Nephron (organoid): ENCODE measurements at regions not wholly inside any gene's neighbourhood (a gene's known extent, or its start where the extent isn't known, plus 50 kb on each side); places are given as distances from the start of the nearest gene placed in this dataset.
A peak's percentile ranks its signal among the peaks of the same experiment; 100 is the strongest.

Experiments used
- H3K27ac Mint-ChIP-seq, 3 experiments: 2 replicates each; pipeline ENCODE4 v1.8.0; 2020; ENCODE audit warnings: mixed read lengths in 3 of 3, mild to moderate bottlenecking in 2 of 3, moderate library complexity in 1 of 3
- H3K27me3 Mint-ChIP-seq: 2 replicates; pipeline ENCODE4 v1.8.0; 2021; ENCODE audit warnings: low read depth, mild to moderate bottlenecking, moderate library complexity, mixed read lengths
- H3K36me3 Mint-ChIP-seq: 2 replicates; pipeline ENCODE4 v1.8.0; 2020; ENCODE audit warnings: low read depth, mixed read lengths
- H3K4me1 Mint-ChIP-seq: 2 replicates; pipeline ENCODE4 v1.8.0; 2020; ENCODE audit warnings: mixed read lengths
- H3K4me3 Mint-ChIP-seq, 3 experiments: 2 replicates each; pipeline ENCODE4 v1.8.0; 2020; ENCODE audit warnings: mild to moderate bottlenecking in 3 of 3, mixed read lengths in 3 of 3, moderate library complexity in 2 of 3
- H3K9me3 Mint-ChIP-seq: 2 replicates; pipeline ENCODE4 v1.8.0; 2020; ENCODE audit warnings: mixed read lengths
- TF ChIP-seq, protein P1 (sequence below), 3 experiments: fragments of 200-600 bp; sonication (generic); IDR thresholded peaks; one replicate each; pipeline ENCODE4 v1.5.0; 2021; ENCODE audit warnings: antibody characterized with exemption in 3 of 3; ENCODE audit not compliant: unreplicated experiment in 3 of 3

DNA sequence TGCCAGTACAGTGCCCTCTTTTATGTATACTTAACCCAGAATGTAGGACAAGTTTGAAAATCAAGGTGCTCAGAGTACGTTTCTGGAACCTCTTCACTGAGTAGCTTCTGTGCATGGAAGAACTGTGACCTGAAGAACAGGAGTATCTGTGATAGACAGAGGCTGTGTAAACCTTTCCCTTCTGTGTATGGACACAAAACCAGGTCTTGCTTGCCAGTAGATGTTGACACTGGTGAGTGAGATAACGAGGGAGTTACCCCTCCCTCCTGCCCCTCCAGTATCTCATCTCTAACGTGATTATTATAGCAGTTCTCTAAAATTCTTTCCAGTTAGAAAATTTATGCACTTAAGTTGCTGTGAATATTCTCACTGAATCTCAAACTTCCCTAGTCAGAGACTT is 170.8 kb downstream of the RPL10L start:
- Mint-ChIP-seq H3K4me3 (no peak overlapping the region), H3K4me1 (no peaks in the 10 kb centered on the region), H3K9me3 (peaks cover 5% of the 10 kb centered on the region), H3K27ac (no peak overlapping the region), H3K36me3 (no peaks in the 10 kb centered on the region), H3K27me3 (no peaks in the 10 kb centered on the region)
- TF ChIP-seq, protein P1, sequence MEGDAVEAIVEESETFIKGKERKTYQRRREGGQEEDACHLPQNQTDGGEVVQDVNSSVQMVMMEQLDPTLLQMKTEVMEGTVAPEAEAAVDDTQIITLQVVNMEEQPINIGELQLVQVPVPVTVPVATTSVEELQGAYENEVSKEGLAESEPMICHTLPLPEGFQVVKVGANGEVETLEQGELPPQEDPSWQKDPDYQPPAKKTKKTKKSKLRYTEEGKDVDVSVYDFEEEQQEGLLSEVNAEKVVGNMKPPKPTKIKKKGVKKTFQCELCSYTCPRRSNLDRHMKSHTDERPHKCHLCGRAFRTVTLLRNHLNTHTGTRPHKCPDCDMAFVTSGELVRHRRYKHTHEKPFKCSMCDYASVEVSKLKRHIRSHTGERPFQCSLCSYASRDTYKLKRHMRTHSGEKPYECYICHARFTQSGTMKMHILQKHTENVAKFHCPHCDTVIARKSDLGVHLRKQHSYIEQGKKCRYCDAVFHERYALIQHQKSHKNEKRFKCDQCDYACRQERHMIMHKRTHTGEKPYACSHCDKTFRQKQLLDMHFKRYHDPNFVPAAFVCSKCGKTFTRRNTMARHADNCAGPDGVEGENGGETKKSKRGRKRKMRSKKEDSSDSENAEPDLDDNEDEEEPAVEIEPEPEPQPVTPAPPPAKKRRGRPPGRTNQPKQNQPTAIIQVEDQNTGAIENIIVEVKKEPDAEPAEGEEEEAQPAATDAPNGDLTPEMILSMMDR (IDR thresholded peaks at IDR 0.05; ENCODE audit: unreplicated experiment in 3 of 3): no peak

DNA sequence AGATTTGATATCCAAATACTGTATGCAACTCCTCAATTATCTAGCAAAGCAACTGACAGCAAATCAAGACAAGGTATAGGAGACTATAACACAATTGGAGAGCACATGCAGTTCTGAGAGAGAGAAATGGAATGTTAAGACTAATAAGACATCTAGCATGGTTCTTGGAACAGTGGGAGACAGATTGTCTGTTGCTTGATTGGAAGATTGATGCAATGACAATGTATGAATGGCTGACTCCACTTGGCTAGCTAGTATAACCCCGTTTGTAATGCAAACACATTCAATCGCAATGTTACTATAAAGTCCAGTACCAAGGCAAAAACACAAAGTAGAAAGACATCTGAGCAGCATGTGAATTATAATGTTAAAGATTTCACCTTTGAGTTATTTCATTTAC is 179.3 kb downstream of the RPL10L start:
- Mint-ChIP-seq H3K4me3 (no peak overlapping the region), H3K4me1 (no peaks in the 10 kb centered on the region), H3K36me3 (no peaks in the 10 kb centered on the region), H3K27ac (no peak overlapping the region), H3K27me3 (no peaks in the 10 kb centered on the region), H3K9me3 (peaks cover 3% of the 10 kb centered on the region)
- TF ChIP-seq, protein P1 (IDR thresholded peaks at IDR 0.05; ENCODE audit: unreplicated experiment in 3 of 3): no peak

DNA sequence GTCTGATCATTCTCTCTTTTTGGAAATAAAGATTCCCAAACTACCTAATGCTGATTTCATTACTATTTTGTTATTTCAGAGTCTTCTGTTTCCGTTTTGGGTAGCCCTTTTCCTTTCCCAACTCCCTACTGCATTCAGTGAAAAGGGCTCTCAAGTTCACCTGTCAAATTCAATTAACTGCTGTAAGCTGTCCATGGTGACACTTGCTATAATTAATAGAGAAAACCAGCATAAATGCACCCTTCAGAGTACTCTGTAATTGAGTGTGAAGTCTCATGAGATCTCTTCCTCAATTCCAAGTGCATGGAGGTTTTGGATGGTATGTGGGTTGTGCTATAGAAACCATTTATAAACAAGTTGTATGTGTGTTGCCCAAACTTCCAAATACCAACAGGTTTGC is 187.2 kb downstream of the RPL10L start:
- no peaks in the 10 kb centered on the region for H3K4me1 Mint-ChIP-seq

DNA sequence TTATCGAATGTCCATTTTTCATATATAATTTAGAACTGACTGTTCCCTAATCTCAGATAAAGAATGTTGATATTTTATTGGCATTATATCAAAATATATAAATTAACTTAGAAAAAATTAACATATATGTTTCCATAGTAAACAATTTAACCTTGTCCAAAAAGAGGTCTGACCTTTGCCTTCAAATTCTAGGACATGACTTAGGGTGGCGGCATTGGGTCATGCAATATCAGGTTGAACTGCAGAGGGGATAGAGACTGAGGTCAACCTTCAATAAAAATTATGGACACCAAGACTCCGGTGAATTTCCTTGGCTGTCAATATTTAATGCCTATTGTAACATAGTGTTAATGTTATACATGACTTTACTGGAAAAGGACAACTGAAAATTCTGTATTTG is 199.8 kb downstream of the RPL10L start:
- H3K36me3 Mint-ChIP-seq: no peaks in the 10 kb centered on the region
- H3K27ac Mint-ChIP-seq: no peak overlapping the region
- no peaks in the 10 kb centered on the region for H3K4me1 Mint-ChIP-seq
- H3K9me3 Mint-ChIP-seq: no peaks in the 10 kb centered on the region
- H3K27me3 Mint-ChIP-seq: no peaks in the 10 kb centered on the region
- H3K4me3 Mint-ChIP-seq: no peak overlapping the region
- TF ChIP-seq, protein P1 (IDR thresholded peaks at IDR 0.05; ENCODE audit: unreplicated experiment in 3 of 3): no peak

More for the DNA sequence above, 187.2 kb downstream of the RPL10L start:
- Mint-ChIP-seq H3K36me3 (peaks cover 4% of the 10 kb centered on the region), H3K9me3 (peaks cover 11% of the 10 kb centered on the region), H3K27ac (no peak overlapping the region), H3K27me3 (no peaks in the 10 kb centered on the region), H3K4me3 (no peak overlapping the region)
- TF ChIP-seq, protein P1 (IDR thresholded peaks at IDR 0.05; ENCODE audit: unreplicated experiment in 3 of 3): no peak

DNA sequence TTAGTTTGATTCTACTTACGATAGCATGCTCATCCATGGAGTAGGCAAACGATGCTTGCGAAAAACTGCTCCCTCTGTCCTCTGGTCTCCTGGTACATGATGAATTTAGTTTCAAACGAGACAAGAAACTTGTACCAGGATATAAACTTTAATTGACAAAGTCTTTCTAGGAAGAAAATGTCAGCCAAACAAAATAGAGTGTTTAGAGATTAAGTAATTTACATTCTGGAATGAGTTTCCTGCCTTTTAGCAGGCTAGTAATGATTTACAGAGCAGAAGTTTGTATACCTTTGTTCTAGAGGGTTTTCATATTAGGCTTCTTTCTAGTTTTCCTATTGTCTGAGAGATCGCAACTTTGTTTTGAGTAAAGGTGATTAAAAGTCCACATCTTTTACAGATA is 206.9 kb downstream of the RPL10L start:
- peaks cover 24% of the 10 kb centered on the region for H3K9me3 Mint-ChIP-seq
- peaks cover 4% of the 10 kb centered on the region for H3K4me1 Mint-ChIP-seq
- no peak overlapping the region for H3K4me3 Mint-ChIP-seq
- H3K36me3 Mint-ChIP-seq: no peaks in the 10 kb centered on the region
- TF ChIP-seq, protein P1 (IDR thresholded peaks at IDR 0.05; ENCODE audit: unreplicated experiment in 3 of 3): no peak
- H3K27me3 Mint-ChIP-seq: no peaks in the 10 kb centered on the region
- peak overlapping the region in 1 of 3 experiments; percentile 89 for H3K27ac Mint-ChIP-seq

DNA sequence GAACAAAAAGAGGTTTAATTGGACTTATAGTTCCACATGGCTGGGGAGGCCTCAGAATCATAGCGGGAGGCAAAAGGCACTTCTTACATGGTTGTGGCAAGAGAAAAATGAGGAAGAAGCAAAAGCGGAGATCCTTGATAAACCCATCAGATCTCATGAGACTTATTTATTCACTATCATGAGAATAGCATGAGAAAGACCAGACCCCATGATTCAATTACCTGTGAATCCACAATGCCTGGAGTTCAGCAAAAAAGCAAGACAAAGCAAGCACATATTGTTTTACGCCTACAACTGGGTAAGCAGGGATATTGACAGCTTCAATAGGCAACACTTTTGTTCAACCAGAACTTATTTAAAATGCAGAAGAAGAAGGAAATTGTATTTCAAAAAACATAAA is 218.2 kb downstream of the RPL10L start:
- H3K4me3 Mint-ChIP-seq: no peak overlapping the region
- no peaks in the 10 kb centered on the region for H3K27me3 Mint-ChIP-seq
- no peaks in the 10 kb centered on the region for H3K36me3 Mint-ChIP-seq
- peaks cover 6% of the 10 kb centered on the region for H3K9me3 Mint-ChIP-seq
- TF ChIP-seq, protein P1 (IDR thresholded peaks at IDR 0.05; ENCODE audit: unreplicated experiment in 3 of 3): no peak
- H3K27ac Mint-ChIP-seq: no peak overlapping the region
- no peaks in the 10 kb centered on the region for H3K4me1 Mint-ChIP-seq
